Caco-2 (cell line): ENCODE measurements at regions not wholly inside any gene's neighbourhood (a gene's known extent, or its start where the extent isn't known, plus 50 kb on each side); places are given as distances from the start of the nearest gene placed in this dataset.

Source experiments
- BruUV-seq: library from RNA; stranded (reverse); fragments of 400-500 nt; replicated peaks from 2 replicates; lab custom pipeline; 2021; lab: Mats Ljungman, UMichigan
- CTCF ChIA-PET: fragments of 300-600 bp; sonication (Branson Sonifier 250); formaldehyde crosslinking; loops from one replicate; lab custom pipeline; 2022; ENCODE audit warnings: antibody characterized with exemption; lab: Charles Lee
- POLR2A ChIA-PET: fragments of 300-600 bp; sonication (Branson Sonifier 250); formaldehyde crosslinking; loops from one replicate; lab custom pipeline; 2022; ENCODE audit warnings: antibody characterized with exemption; lab: Charles Lee
- DNase-seq, 2 experiments: peaks; one replicate each; pipeline versions ENCODE4 v3.0.0 to v3.0.0-alpha.2; 2020 to 2022
- H3K27me3 ChIP-seq: replicated peaks from 2 replicates; pipeline ENCODE4 v1.6.0; 2011; ENCODE audit warnings: low read length; ENCODE audit not compliant: control insufficient read depth, insufficient read depth
- H3K36me3 ChIP-seq: 2 replicates; pipeline ENCODE4 v1.5.1; 2011; ENCODE audit warnings: low read length; ENCODE audit not compliant: control insufficient read depth, insufficient read depth
- H3K4me1 ChIP-seq: fragments of 250-450 bp; sonication (Bioruptor Pico); 2 replicates; pipeline ENCODE4 v1.5.1; 2020; ENCODE audit warnings: mild to moderate bottlenecking
- H3K4me3 ChIP-seq: 2 replicates; pipeline ENCODE4 v1.5.1; 2011; ENCODE audit warnings: low read depth, mild to moderate bottlenecking, control low read depth, low read length
- H3K9me3 ChIP-seq: fragments of 250-450 bp; sonication (Bioruptor Pico); 2 replicates; pipeline ENCODE4 v1.5.1; 2020; ENCODE audit warnings: mild to moderate bottlenecking, moderate library complexity
- H3K27ac Mint-ChIP-seq: one replicate; pipeline ENCODE4 v1.8.0; 2022; ENCODE audit warnings: mixed read lengths; ENCODE audit not compliant: unreplicated experiment
- H3K27me3 Mint-ChIP-seq: one replicate; pipeline ENCODE4 v1.8.0; 2022; ENCODE audit warnings: mixed read lengths; ENCODE audit not compliant: insufficient read depth, unreplicated experiment
- H3K36me3 Mint-ChIP-seq: one replicate; pipeline ENCODE4 v1.8.0; 2022; ENCODE audit warnings: mild to moderate bottlenecking, mixed read lengths; ENCODE audit not compliant: insufficient read depth, unreplicated experiment
- H3K4me1 Mint-ChIP-seq: one replicate; pipeline ENCODE4 v1.8.0; 2022; ENCODE audit warnings: low read depth, mixed read lengths; ENCODE audit not compliant: unreplicated experiment
- H3K4me3 Mint-ChIP-seq: one replicate; pipeline ENCODE4 v1.8.0; 2022; ENCODE audit warnings: mild to moderate bottlenecking, moderate library complexity, mixed read lengths; ENCODE audit not compliant: unreplicated experiment
- H3K9me3 Mint-ChIP-seq: one replicate; pipeline ENCODE4 v1.8.0; 2022; ENCODE audit warnings: mixed read lengths; ENCODE audit not compliant: unreplicated experiment
- CTCF ChIP-seq, 2 experiments: fragments of 200-600 bp in 1 of 2; IDR thresholded peaks; 1 replicate in 1 of 2; 2 replicates in 1 of 2; pipeline versions ENCODE4 v1.5.1 to v1.8.0; 2011 to 2022; ENCODE audit warnings: antibody characterized with exemption in 1 of 2, control low read depth in 1 of 2, inconsistent platforms in 1 of 2, low read depth in 1 of 2, low read length in 1 of 2, mild to moderate bottlenecking in 1 of 2, moderate library complexity in 1 of 2; ENCODE audit not compliant: insufficient read depth in 1 of 2, severe bottlenecking in 1 of 2, unreplicated experiment in 1 of 2
- intact Hi-C: fragments of 100-400 bp; cut with micrococcal nuclease; formaldehyde crosslinking; loops from one replicate; pipeline ENCODE4 v1.10.0; 2022; ENCODE audit not compliant: unreplicated experiment

- Histone ChIP-seq H3K36me3 (no peaks in the 10 kb centered on the region), H3K27me3 (no peaks in the 10 kb centered on the region; the same call in 1 of the 2 replicates), H3K4me3 (no peak overlapping the region), H3K4me1 (no peaks in the 10 kb centered on the region), H3K9me3 (no peaks in the 10 kb centered on the region)
- H3K9me3 Mint-ChIP-seq = no peaks in the 10 kb centered on the region
- intact Hi-C loops = no loop called here
- H3K27ac Mint-ChIP-seq = no peak overlapping the region
- CTCF ChIA-PET = no interaction called here
- H3K36me3 Mint-ChIP-seq = no peaks in the 10 kb centered on the region
- no peak for DNase-seq
- H3K27me3 Mint-ChIP-seq = peaks cover 3% of the 10 kb centered on the region
- no peak overlapping the region for H3K4me3 Mint-ChIP-seq
- BruUV-seq = no TSS peak
- no peaks in the 10 kb centered on the region for H3K4me1 Mint-ChIP-seq
- TF ChIP-seq CTCF (IDR thresholded peaks at IDR 0.05; ENCODE audit: insufficient read depth in 1 of 2, low read depth in 1 of 2, low read length in 1 of 2, severe bottlenecking in 1 of 2, unreplicated experiment in 1 of 2) = no peak
- POLR2A ChIA-PET = no interaction called here
Measured at GRCh38 chr2:217399291-217399690, 539.4 kb upstream of the TNP1 start.

- H3K27ac Mint-ChIP-seq = no peak overlapping the region
Measured at GRCh38 chr2:217398860-217399259, 539.0 kb upstream of the TNP1 start.

GRCh38 chr2:217398101-217398500 is 538.2 kb upstream of the TNP1 start:
- POLR2A ChIA-PET = no interaction called here
- peaks cover 4% of the 10 kb centered on the region for H3K9me3 Mint-ChIP-seq
- TF ChIP-seq CTCF (IDR thresholded peaks at IDR 0.05; ENCODE audit: insufficient read depth in 1 of 2, low read depth in 1 of 2, low read length in 1 of 2, severe bottlenecking in 1 of 2, unreplicated experiment in 1 of 2) = no peak
- CTCF ChIA-PET = no interaction called here
- no peak for DNase-seq
- no peaks in the 10 kb centered on the region for H3K4me1 Mint-ChIP-seq
- Histone ChIP-seq H3K27me3 (no peaks in the 10 kb centered on the region), H3K36me3 (no peaks in the 10 kb centered on the region), H3K9me3 (no peaks in the 10 kb centered on the region), H3K4me1 (no peaks in the 10 kb centered on the region), H3K4me3 (no peak overlapping the region)
- H3K36me3 Mint-ChIP-seq = no peaks in the 10 kb centered on the region
- no peak overlapping the region for H3K4me3 Mint-ChIP-seq
- BruUV-seq = no TSS peak
- H3K27me3 Mint-ChIP-seq = peaks cover 1% of the 10 kb centered on the region
- intact Hi-C loops = no loop called here
- no peak overlapping the region for H3K27ac Mint-ChIP-seq

More at GRCh38 chr2:217398860-217399259, 539.0 kb upstream of the TNP1 start:
- no peaks in the 10 kb centered on the region for H3K27me3 Mint-ChIP-seq
- Histone ChIP-seq H3K4me1 (no peaks in the 10 kb centered on the region), H3K9me3 (no peaks in the 10 kb centered on the region), H3K36me3 (no peaks in the 10 kb centered on the region), H3K27me3 (no peaks in the 10 kb centered on the region; the same call in 1 of the 2 replicates), H3K4me3 (no peak overlapping the region)
- no peak for TF ChIP-seq CTCF (IDR thresholded peaks at IDR 0.05; ENCODE audit: insufficient read depth in 1 of 2, low read depth in 1 of 2, low read length in 1 of 2, severe bottlenecking in 1 of 2, unreplicated experiment in 1 of 2)
- CTCF ChIA-PET = no interaction called here
- H3K4me1 Mint-ChIP-seq = no peaks in the 10 kb centered on the region
- H3K36me3 Mint-ChIP-seq = no peaks in the 10 kb centered on the region
- BruUV-seq = no TSS peak
- no peak for DNase-seq
- POLR2A ChIA-PET = no interaction called here
- H3K9me3 Mint-ChIP-seq = no peaks in the 10 kb centered on the region
- intact Hi-C loops = no loop called here
- no peak overlapping the region for H3K4me3 Mint-ChIP-seq
